KMS-11 (cell line): ENCODE measurements at regions not wholly inside any gene's neighbourhood (a gene's known extent, or its start where the extent isn't known, plus 50 kb on each side); places are given as distances from the start of the nearest gene placed in this dataset.

Experiments used
- H2AFZ ChIP-seq: fragments of 200-600 bp; sonication (generic); 2 replicates; pipeline ENCODE4 v1.6.1; 2016; ENCODE audit warnings: antibody characterized with exemption, mixed run types, low read depth
- H3K27ac ChIP-seq: fragments of 200-600 bp; sonication (generic); 2 replicates; pipeline ENCODE4 v1.6.1; 2016; ENCODE audit warnings: mild to moderate bottlenecking, mixed run types
- H3K27me3 ChIP-seq: fragments of 200-600 bp; sonication (generic); 2 replicates; pipeline ENCODE4 v1.6.1; 2017; ENCODE audit warnings: mild to moderate bottlenecking, low read depth, mixed run types, moderate library complexity; ENCODE audit not compliant: insufficient read depth
- H3K36me3 ChIP-seq: fragments of 200-600 bp; sonication (generic); 2 replicates; pipeline ENCODE4 v1.6.1; 2017; ENCODE audit warnings: mild to moderate bottlenecking, mixed run types; ENCODE audit not compliant: insufficient read depth
- H3K4me1 ChIP-seq: fragments of 200-600 bp; sonication (generic); 2 replicates; pipeline ENCODE4 v1.6.1; 2016; ENCODE audit warnings: mild to moderate bottlenecking, low read depth, mixed run types; ENCODE audit not compliant: poor library complexity, severe bottlenecking
- H3K4me2 ChIP-seq: fragments of 200-600 bp; sonication (generic); 2 replicates; pipeline ENCODE4 v1.7.0; 2016; ENCODE audit warnings: mild to moderate bottlenecking, mixed run types
- H3K4me3 ChIP-seq: fragments of 200-600 bp; sonication (generic); IDR thresholded peaks from 2 replicates; pipeline ENCODE4 v1.6.1; 2017; ENCODE audit warnings: low read depth, low read length, mixed read lengths; ENCODE audit not compliant: insufficient read depth
- H3K79me2 ChIP-seq: fragments of 200-600 bp; sonication (generic); 2 replicates; pipeline ENCODE4 v1.6.1; 2016; ENCODE audit warnings: low read depth, mixed run types; ENCODE audit not compliant: insufficient read depth
- H3K9ac ChIP-seq: fragments of 200-600 bp; sonication (generic); 2 replicates; pipeline ENCODE4 v1.6.1; 2016; ENCODE audit warnings: mild to moderate bottlenecking, mixed run types
- H4K20me1 ChIP-seq: fragments of 200-600 bp; sonication (generic); 2 replicates; pipeline ENCODE4 v1.6.1; 2016; ENCODE audit warnings: mild to moderate bottlenecking, mixed run types; ENCODE audit not compliant: insufficient read depth
- TF ChIP-seq, protein P1 (sequence below): fragments of 200-600 bp; sonication (generic); conservative IDR thresholded peaks from 2 replicates; pipeline ENCODE4 v1.6.1; 2017; ENCODE audit warnings: low read depth, mild to moderate bottlenecking, antibody characterized with exemption, low read length, moderate library complexity, mixed read lengths

GRCh38 chr11:79919350-79919749 lies 478.5 kb upstream of the TENM4 start:
- Histone ChIP-seq H3K4me2 (no peak overlapping the region), H3K27me3 (no peaks in the 10 kb centered on the region), H3K79me2 (no peaks in the 10 kb centered on the region), H3K9ac (no peak overlapping the region), H3K4me3 (no peak overlapping the region), H3K36me3 (no peaks in the 10 kb centered on the region), H3K27ac (no peak overlapping the region), H4K20me1 (no peaks in the 10 kb centered on the region), H3K4me1 (no peaks in the 10 kb centered on the region), H2AFZ (no peak overlapping the region)
- TF ChIP-seq, protein P1, sequence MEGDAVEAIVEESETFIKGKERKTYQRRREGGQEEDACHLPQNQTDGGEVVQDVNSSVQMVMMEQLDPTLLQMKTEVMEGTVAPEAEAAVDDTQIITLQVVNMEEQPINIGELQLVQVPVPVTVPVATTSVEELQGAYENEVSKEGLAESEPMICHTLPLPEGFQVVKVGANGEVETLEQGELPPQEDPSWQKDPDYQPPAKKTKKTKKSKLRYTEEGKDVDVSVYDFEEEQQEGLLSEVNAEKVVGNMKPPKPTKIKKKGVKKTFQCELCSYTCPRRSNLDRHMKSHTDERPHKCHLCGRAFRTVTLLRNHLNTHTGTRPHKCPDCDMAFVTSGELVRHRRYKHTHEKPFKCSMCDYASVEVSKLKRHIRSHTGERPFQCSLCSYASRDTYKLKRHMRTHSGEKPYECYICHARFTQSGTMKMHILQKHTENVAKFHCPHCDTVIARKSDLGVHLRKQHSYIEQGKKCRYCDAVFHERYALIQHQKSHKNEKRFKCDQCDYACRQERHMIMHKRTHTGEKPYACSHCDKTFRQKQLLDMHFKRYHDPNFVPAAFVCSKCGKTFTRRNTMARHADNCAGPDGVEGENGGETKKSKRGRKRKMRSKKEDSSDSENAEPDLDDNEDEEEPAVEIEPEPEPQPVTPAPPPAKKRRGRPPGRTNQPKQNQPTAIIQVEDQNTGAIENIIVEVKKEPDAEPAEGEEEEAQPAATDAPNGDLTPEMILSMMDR = no peak

DNA sequence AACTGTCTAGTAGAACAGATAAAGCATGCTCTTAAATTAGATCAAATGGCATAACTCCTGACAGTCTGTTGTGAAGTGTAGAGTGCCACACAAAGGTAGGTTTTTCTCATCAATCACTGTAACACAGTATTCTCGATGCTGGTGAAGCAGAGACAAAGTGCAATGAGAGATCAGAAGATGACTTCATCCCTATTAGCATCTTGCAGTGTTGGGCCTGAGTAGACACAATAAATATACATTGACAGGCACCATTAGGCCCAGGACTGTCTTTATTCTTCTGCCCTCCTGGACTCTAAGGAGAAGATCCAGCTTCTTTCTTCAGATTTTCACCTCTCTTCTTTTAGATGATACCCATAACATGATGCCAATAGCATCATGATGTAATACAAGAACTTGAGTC lies 478.0 kb upstream of the TENM4 start:
- no peaks in the 10 kb centered on the region for H3K79me2 ChIP-seq
- TF ChIP-seq, protein P1 = no peak
- no peak overlapping the region for H2AFZ ChIP-seq
- no peak overlapping the region for H3K9ac ChIP-seq
- no peak overlapping the region for H3K27ac ChIP-seq
- no peak overlapping the region for H3K4me2 ChIP-seq
- no peak overlapping the region for H3K4me3 ChIP-seq
- no peaks in the 10 kb centered on the region for H3K36me3 ChIP-seq
- no peaks in the 10 kb centered on the region for H4K20me1 ChIP-seq
- no peaks in the 10 kb centered on the region for H3K4me1 ChIP-seq
- H3K27me3 ChIP-seq = no peaks in the 10 kb centered on the region

DNA sequence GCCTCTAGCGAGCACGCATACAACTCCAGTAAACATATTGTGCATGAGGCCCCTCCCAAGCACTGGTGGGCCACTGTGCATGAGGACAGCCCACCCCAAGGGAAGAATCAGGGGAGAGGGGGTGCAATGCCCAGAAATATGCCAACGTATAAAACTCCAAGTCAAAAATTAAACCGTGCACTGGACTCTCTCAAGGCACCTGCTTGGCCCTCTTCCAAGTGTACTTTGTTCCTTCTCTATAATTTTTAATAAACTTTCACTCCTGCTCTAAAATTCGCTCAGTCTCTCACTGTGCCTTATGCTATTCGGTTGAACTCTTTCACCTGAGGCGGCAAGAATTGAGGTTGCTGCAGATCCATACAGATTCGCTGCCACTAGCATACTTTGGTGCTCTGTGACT lies 465.3 kb upstream of the TENM4 start:
- peaks cover 3% of the 10 kb centered on the region for H3K4me1 ChIP-seq
- H3K9ac ChIP-seq = no peak overlapping the region
- no peak overlapping the region for H3K4me3 ChIP-seq
- no peaks in the 10 kb centered on the region for H3K27me3 ChIP-seq
- H3K79me2 ChIP-seq = no peaks in the 10 kb centered on the region
- TF ChIP-seq, protein P1 = no peak
- no peak overlapping the region for H3K27ac ChIP-seq
- H4K20me1 ChIP-seq = no peaks in the 10 kb centered on the region
- H3K36me3 ChIP-seq = no peaks in the 10 kb centered on the region
- H2AFZ ChIP-seq = no peak overlapping the region
- H3K4me2 ChIP-seq = no peak overlapping the region

GRCh38 chr11:79902493-79902892 lies 461.7 kb upstream of the TENM4 start:
- H4K20me1 ChIP-seq = no peaks in the 10 kb centered on the region
- TF ChIP-seq, protein P1 = no peak
- no peak overlapping the region for H3K4me2 ChIP-seq
- H3K9ac ChIP-seq = no peak overlapping the region
- H3K79me2 ChIP-seq = no peaks in the 10 kb centered on the region
- no peak overlapping the region for H2AFZ ChIP-seq
- peaks cover 3% of the 10 kb centered on the region for H3K4me1 ChIP-seq
- no peaks in the 10 kb centered on the region for H3K36me3 ChIP-seq
- no peaks in the 10 kb centered on the region for H3K27me3 ChIP-seq
- no peak overlapping the region for H3K4me3 ChIP-seq
- no peak overlapping the region for H3K27ac ChIP-seq

GRCh38 chr11:79897896-79898295 lies 457.1 kb upstream of the TENM4 start:
- no peaks in the 10 kb centered on the region for H3K36me3 ChIP-seq
- H3K9ac ChIP-seq = no peak overlapping the region
- TF ChIP-seq, protein P1 = no peak
- H3K27ac ChIP-seq = no peak overlapping the region
- H3K4me1 ChIP-seq = peaks cover 2% of the 10 kb centered on the region
- H4K20me1 ChIP-seq = no peaks in the 10 kb centered on the region
- no peaks in the 10 kb centered on the region for H3K79me2 ChIP-seq
- H3K27me3 ChIP-seq = no peaks in the 10 kb centered on the region
- H3K4me2 ChIP-seq = no peak overlapping the region
- H2AFZ ChIP-seq = no peak overlapping the region
- H3K4me3 ChIP-seq = no peak overlapping the region
